ENCODE measurements at regions not wholly inside any gene's neighbourhood (a gene's known extent, or its start where the extent isn't known, plus 50 kb on each side); places are given as distances from the start of the nearest gene placed in this dataset.

DNA sequence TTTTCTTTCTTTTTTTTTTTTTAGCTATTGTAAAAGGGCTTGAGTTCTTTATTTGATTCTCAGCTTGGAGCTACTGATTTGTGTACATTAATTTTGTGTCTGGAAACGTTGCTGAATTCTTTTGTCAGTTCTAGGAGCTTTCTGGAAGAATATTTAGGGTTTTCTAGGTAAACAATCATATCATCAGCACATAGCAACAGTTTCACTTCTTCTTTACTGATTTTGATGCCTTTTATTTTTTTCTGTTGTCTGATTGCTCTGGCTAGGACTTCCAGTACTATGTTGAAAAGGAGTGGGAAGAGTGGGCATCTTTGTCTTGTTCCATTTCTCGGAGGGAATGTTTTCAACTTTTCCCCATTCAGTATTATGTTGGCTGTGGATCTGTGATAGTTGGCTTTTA is 292.2 kb downstream of the GABRG1 start:
- no peak overlapping the region for H3K27ac ChIP-seq (ENCODE audit: low read depth, low read length)
- no peaks in the 10 kb centered on the region for H3K36me3 ChIP-seq (ENCODE audit: control insufficient read depth in 1 of 2, insufficient read depth in 2 of 2, low read length in 2 of 2)
- H3K27me3 ChIP-seq (ENCODE audit: control insufficient read depth in 1 of 2, insufficient read depth in 2 of 2, low read length in 2 of 2) = no peaks in the 10 kb centered on the region
- H3K4me3 ChIP-seq (ENCODE audit: low read depth in 1 of 2, low read length in 2 of 2) = no peak overlapping the region
- H3K4me1 ChIP-seq (ENCODE audit: control insufficient read depth in 1 of 2, insufficient read depth in 2 of 2, low read length in 2 of 2) = no peaks in the 10 kb centered on the region
- no peak overlapping the region for H3K9ac ChIP-seq (ENCODE audit: low read depth in 1 of 2, low read length in 2 of 2)
- H3K9me3 ChIP-seq (ENCODE audit: control insufficient read depth in 1 of 2, low read length in 2 of 2) = no peaks in the 10 kb centered on the region

DNA sequence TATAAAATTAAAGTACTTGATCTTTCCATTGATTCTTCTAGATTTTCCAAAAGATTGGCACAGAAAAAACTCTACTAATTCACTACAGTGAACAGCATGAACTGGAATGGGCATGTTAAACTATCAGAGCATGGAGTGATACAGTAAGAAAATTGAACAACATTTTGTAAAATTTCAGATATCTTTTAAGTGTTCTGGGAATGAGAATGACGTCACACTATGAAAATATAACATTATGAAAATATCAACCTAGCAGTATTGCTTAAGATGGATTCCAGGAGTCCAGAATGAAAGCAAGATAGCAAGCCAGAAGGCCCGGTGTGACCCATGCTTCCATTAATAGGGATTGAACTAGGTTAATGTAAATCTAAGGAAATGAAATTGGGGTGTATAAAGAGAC is 319.9 kb downstream of the GABRG1 start:
- H3K4me3 ChIP-seq (ENCODE audit: low read depth in 1 of 2, low read length in 2 of 2) = no peak overlapping the region
- no peaks in the 10 kb centered on the region for H3K36me3 ChIP-seq (ENCODE audit: control insufficient read depth in 1 of 2, insufficient read depth in 2 of 2, low read length in 2 of 2)
- H3K9me3 ChIP-seq (ENCODE audit: control insufficient read depth in 1 of 2, low read length in 2 of 2) = no peaks in the 10 kb centered on the region
- H3K27me3 ChIP-seq (ENCODE audit: control insufficient read depth in 1 of 2, insufficient read depth in 2 of 2, low read length in 2 of 2) = no peaks in the 10 kb centered on the region
- H3K4me1 ChIP-seq (ENCODE audit: control insufficient read depth in 1 of 2, insufficient read depth in 2 of 2, low read length in 2 of 2) = no peaks in the 10 kb centered on the region
- H3K27ac ChIP-seq (ENCODE audit: low read depth, low read length) = no peak overlapping the region
- no peak overlapping the region for H3K9ac ChIP-seq (ENCODE audit: low read depth in 1 of 2, low read length in 2 of 2)

DNA sequence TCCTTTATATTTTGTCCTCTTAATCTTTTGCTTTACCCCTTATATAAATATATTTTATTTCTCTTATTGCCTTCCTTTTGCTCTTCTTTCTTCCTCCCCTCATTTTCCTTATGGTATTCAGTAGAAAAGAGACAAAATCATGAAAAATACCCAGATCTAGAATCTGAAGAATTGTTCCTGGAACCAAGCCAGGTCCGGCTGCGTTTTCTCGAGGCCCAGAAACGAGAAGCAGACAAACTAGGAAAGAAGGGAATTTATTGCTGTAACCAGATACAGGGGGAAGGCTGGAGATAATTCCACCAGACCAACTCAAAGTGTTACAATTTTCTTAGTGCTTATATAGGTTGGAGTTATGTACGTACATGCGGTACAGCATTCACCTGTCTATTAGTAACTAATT is 328.7 kb downstream of the GABRG1 start:
- Histone ChIP-seq H3K36me3 (ENCODE audit: control insufficient read depth in 1 of 2, insufficient read depth in 2 of 2, low read length in 2 of 2) (no peaks in the 10 kb centered on the region), H3K27ac (ENCODE audit: low read depth, low read length) (no peak overlapping the region), H3K4me3 (ENCODE audit: low read depth in 1 of 2, low read length in 2 of 2) (no peak overlapping the region)

DNA sequence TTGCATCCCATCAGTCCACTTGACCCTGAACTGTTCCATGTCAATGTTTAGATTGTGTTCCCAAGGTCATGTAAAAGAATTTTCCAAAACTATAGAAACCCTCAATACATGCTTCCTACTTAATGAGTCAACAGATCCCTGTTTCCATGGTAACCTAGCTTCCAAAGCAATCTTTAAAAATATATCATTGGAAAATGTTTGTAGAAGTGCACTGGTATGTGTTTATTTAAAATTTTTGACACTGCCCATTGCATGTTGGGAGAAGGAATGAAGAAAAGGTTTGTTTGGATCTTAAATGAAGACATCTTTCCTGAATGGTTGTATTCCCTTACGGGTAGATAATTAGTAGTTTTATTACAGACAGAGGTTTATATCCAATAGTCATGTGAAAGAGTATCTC is 345.3 kb downstream of the GABRG1 start:
- no peak overlapping the region for H3K27ac ChIP-seq (ENCODE audit: low read depth, low read length)
- no peaks in the 10 kb centered on the region for H3K27me3 ChIP-seq (ENCODE audit: control insufficient read depth in 1 of 2, insufficient read depth in 2 of 2, low read length in 2 of 2)
- H3K9me3 ChIP-seq (ENCODE audit: control insufficient read depth in 1 of 2, low read length in 2 of 2) = no peaks in the 10 kb centered on the region
- no peaks in the 10 kb centered on the region for H3K36me3 ChIP-seq (ENCODE audit: control insufficient read depth in 1 of 2, insufficient read depth in 2 of 2, low read length in 2 of 2)
- no peak overlapping the region for H3K9ac ChIP-seq (ENCODE audit: low read depth in 1 of 2, low read length in 2 of 2)
- H3K4me3 ChIP-seq (ENCODE audit: low read depth in 1 of 2, low read length in 2 of 2) = no peak overlapping the region
- H3K4me1 ChIP-seq (ENCODE audit: control insufficient read depth in 1 of 2, insufficient read depth in 2 of 2, low read length in 2 of 2) = no peaks in the 10 kb centered on the region

More for the DNA sequence above, 328.7 kb downstream of the GABRG1 start:
- Histone ChIP-seq H3K9me3 (ENCODE audit: control insufficient read depth in 1 of 2, low read length in 2 of 2) (no peaks in the 10 kb centered on the region), H3K4me1 (ENCODE audit: control insufficient read depth in 1 of 2, insufficient read depth in 2 of 2, low read length in 2 of 2) (no peaks in the 10 kb centered on the region), H3K27me3 (ENCODE audit: control insufficient read depth in 1 of 2, insufficient read depth in 2 of 2, low read length in 2 of 2) (no peaks in the 10 kb centered on the region), H3K9ac (ENCODE audit: low read depth in 1 of 2, low read length in 2 of 2) (no peak overlapping the region)

DNA sequence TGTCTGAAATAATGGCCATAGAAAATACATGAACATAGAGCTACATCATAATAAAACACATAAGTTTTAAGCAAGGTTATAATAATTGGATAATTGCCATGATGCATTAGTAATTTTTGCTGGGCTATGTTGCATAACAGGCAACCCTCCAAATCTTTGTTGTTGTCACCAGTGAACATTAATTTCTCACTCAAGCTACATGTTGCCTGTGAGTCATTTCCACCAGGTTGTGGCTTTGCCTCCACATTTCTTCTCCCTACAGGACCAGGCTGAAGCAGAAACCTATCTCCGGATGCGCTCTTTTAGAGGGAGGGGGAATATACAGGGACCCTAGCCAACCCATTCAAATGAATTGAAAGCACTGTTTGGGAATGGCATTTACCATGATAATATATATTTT is 347.7 kb downstream of the GABRG1 start:
- H3K27me3 ChIP-seq (ENCODE audit: control insufficient read depth in 1 of 2, insufficient read depth in 2 of 2, low read length in 2 of 2) = no peaks in the 10 kb centered on the region
- H3K27ac ChIP-seq (ENCODE audit: low read depth, low read length) = no peak overlapping the region
- H3K4me1 ChIP-seq (ENCODE audit: control insufficient read depth in 1 of 2, insufficient read depth in 2 of 2, low read length in 2 of 2) = no peaks in the 10 kb centered on the region
- H3K9ac ChIP-seq (ENCODE audit: low read depth in 1 of 2, low read length in 2 of 2) = no peak overlapping the region
- no peaks in the 10 kb centered on the region for H3K36me3 ChIP-seq (ENCODE audit: control insufficient read depth in 1 of 2, insufficient read depth in 2 of 2, low read length in 2 of 2)
- H3K9me3 ChIP-seq (ENCODE audit: control insufficient read depth in 1 of 2, low read length in 2 of 2) = no peaks in the 10 kb centered on the region
- no peak overlapping the region for H3K4me3 ChIP-seq (ENCODE audit: low read depth in 1 of 2, low read length in 2 of 2)

DNA sequence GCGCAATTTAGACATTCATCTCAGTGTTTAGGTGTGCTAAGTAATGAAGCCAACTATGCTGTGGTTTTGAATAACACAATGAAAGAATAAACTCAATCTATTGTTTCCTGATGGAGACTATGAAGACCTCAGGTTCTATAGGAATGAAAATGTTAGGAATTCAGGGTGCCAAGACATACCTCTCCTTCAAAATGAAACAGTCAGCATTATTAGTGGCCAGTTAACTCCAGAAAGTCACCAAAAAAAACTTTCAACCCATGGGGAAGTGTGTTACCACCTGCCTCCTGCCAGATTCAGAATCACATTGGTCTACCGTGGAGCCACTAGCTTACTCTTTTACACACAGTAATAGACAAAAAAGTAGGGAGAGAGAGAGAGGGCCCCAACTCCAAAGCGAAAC is 352.9 kb downstream of the GABRG1 start:
- Histone ChIP-seq H3K27ac (ENCODE audit: low read depth, low read length) (no peak overlapping the region), H3K9me3 (ENCODE audit: control insufficient read depth in 1 of 2, low read length in 2 of 2) (no peaks in the 10 kb centered on the region), H3K4me3 (ENCODE audit: low read depth in 1 of 2, low read length in 2 of 2) (no peak overlapping the region), H3K9ac (ENCODE audit: low read depth in 1 of 2, low read length in 2 of 2) (no peak overlapping the region), H3K27me3 (ENCODE audit: control insufficient read depth in 1 of 2, insufficient read depth in 2 of 2, low read length in 2 of 2) (no peaks in the 10 kb centered on the region), H3K36me3 (ENCODE audit: control insufficient read depth in 1 of 2, insufficient read depth in 2 of 2, low read length in 2 of 2) (no peaks in the 10 kb centered on the region), H3K4me1 (ENCODE audit: control insufficient read depth in 1 of 2, insufficient read depth in 2 of 2, low read length in 2 of 2) (no peaks in the 10 kb centered on the region)

DNA sequence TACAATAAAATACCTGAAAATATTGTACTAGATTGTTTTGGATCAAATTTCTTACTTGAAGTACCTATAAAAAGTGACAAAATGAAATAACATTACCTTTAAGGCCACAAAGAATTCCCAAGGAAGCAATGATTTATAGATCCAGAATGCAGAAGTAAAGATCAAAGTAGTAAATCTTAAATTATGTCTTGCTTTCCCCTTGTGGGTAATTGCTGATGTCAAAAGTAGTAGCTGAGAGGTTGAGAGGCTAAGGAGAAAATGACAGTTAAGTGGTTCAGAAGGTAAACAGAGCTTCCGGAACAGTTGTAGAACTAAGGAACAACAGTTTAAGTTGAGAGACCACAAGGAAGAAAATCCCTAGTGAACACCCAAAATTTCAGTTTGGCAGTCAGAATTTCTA is 358.3 kb downstream of the GABRG1 start:
- Histone ChIP-seq H3K9ac (ENCODE audit: low read depth in 1 of 2, low read length in 2 of 2) (no peak overlapping the region), H3K9me3 (ENCODE audit: control insufficient read depth in 1 of 2, low read length in 2 of 2) (no peaks in the 10 kb centered on the region), H3K4me1 (ENCODE audit: control insufficient read depth in 1 of 2, insufficient read depth in 2 of 2, low read length in 2 of 2) (no peaks in the 10 kb centered on the region), H3K27ac (ENCODE audit: low read depth, low read length) (no peak overlapping the region), H3K27me3 (ENCODE audit: control insufficient read depth in 1 of 2, insufficient read depth in 2 of 2, low read length in 2 of 2) (no peaks in the 10 kb centered on the region), H3K36me3 (ENCODE audit: control insufficient read depth in 1 of 2, insufficient read depth in 2 of 2, low read length in 2 of 2) (no peaks in the 10 kb centered on the region), H3K4me3 (ENCODE audit: low read depth in 1 of 2, low read length in 2 of 2) (no peak overlapping the region)

DNA sequence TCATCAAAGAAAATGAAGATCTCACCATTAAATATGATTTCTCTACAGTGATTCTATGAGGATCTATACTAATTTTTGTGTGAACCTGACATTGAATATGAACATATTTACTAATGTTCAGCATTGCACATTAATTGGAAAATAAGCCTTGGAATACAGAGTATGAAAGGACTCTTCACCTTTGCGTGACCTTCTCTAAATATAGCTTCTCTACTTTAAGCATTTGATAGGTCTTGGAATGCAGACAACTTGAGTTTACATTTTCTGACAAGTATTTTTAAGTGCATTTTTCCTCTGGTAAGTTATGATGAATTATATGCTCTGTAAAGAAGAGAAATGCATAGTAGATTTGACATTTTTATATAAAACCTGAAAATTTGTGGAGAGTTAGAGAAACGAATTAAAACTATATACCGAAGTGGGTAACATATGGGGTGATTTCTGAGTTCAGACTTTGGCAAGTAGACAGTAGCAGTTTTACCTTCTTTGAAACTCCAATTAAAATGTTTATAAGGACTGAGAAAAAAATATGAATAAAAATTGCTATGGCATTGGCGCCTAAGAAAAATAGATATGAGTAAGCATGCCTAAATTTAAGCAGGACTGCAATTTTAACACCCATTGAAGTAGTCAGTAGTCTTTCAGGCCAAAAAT is 371.9 kb downstream of the GABRG1 start:
- no peak overlapping the region for H3K4me3 ChIP-seq (ENCODE audit: low read depth in 1 of 2, low read length in 2 of 2)
- H3K9me3 ChIP-seq (ENCODE audit: control insufficient read depth in 1 of 2, low read length in 2 of 2) = no peaks in the 10 kb centered on the region
- H3K4me1 ChIP-seq (ENCODE audit: control insufficient read depth in 1 of 2, insufficient read depth in 2 of 2, low read length in 2 of 2) = no peaks in the 10 kb centered on the region
- H3K36me3 ChIP-seq (ENCODE audit: control insufficient read depth in 1 of 2, insufficient read depth in 2 of 2, low read length in 2 of 2) = no peaks in the 10 kb centered on the region
- H3K27ac ChIP-seq (ENCODE audit: low read depth, low read length) = no peak overlapping the region
- no peaks in the 10 kb centered on the region for H3K27me3 ChIP-seq (ENCODE audit: control insufficient read depth in 1 of 2, insufficient read depth in 2 of 2, low read length in 2 of 2)
- H3K9ac ChIP-seq (ENCODE audit: low read depth in 1 of 2, low read length in 2 of 2) = no peak overlapping the region

DNA sequence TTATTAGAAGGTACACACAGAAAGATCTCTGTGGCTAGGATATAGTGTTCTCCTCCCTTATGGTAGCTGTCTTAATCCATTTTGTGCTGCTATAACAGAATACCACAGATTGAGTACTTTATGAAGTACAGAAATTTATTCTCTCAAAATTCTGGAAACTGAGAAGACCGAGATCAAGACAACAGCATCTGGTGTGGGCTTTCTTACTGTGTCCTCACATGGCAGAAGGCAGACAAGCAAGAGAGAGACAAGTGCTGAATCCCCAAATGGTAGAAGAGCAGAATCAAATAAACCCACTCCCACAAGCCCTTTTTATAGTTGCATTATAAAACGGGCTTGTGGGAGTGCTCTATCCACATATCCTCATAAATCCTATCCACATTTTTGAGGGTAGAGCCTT is 373.1 kb downstream of the GABRG1 start:
- no peak overlapping the region for H3K4me3 ChIP-seq (ENCODE audit: low read depth in 1 of 2, low read length in 2 of 2)
- H3K9ac ChIP-seq (ENCODE audit: low read depth in 1 of 2, low read length in 2 of 2) = no peak overlapping the region
- no peaks in the 10 kb centered on the region for H3K27me3 ChIP-seq (ENCODE audit: control insufficient read depth in 1 of 2, insufficient read depth in 2 of 2, low read length in 2 of 2)
- H3K27ac ChIP-seq (ENCODE audit: low read depth, low read length) = no peak overlapping the region
- no peaks in the 10 kb centered on the region for H3K9me3 ChIP-seq (ENCODE audit: control insufficient read depth in 1 of 2, low read length in 2 of 2)
- no peaks in the 10 kb centered on the region for H3K36me3 ChIP-seq (ENCODE audit: control insufficient read depth in 1 of 2, insufficient read depth in 2 of 2, low read length in 2 of 2)
- no peaks in the 10 kb centered on the region for H3K4me1 ChIP-seq (ENCODE audit: control insufficient read depth in 1 of 2, insufficient read depth in 2 of 2, low read length in 2 of 2)

DNA sequence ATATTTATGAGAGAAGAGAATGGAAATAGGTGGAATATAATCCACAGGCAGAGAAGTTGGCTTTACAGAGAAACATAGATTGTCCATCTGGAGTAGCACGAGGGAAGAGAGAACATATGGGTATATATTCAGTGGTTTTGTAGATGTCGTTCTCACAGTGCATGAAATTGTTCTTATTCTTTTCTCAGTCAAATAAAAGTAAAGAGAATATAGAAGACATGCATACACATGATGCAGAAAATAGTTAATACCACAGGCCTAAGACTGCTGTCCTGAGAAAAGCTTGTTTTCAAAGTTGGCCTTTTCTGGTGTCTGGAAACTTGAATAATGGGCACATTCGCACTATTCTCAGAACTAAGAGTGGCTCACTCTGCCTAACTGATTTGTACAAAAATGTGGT is 378.1 kb downstream of the GABRG1 start:
- H3K4me1 ChIP-seq (ENCODE audit: control insufficient read depth in 1 of 2, insufficient read depth in 2 of 2, low read length in 2 of 2) = no peaks in the 10 kb centered on the region
- no peak overlapping the region for H3K4me3 ChIP-seq (ENCODE audit: low read depth in 1 of 2, low read length in 2 of 2)
- H3K9me3 ChIP-seq (ENCODE audit: control insufficient read depth in 1 of 2, low read length in 2 of 2) = peaks cover 0 to under 1% of the 10 kb centered on the region in 2 donors
- H3K9ac ChIP-seq (ENCODE audit: low read depth in 1 of 2, low read length in 2 of 2) = no peak overlapping the region
- no peak overlapping the region for H3K27ac ChIP-seq (ENCODE audit: low read depth, low read length)
- H3K36me3 ChIP-seq (ENCODE audit: control insufficient read depth in 1 of 2, insufficient read depth in 2 of 2, low read length in 2 of 2) = no peaks in the 10 kb centered on the region
- no peaks in the 10 kb centered on the region for H3K27me3 ChIP-seq (ENCODE audit: control insufficient read depth in 1 of 2, insufficient read depth in 2 of 2, low read length in 2 of 2)

DNA sequence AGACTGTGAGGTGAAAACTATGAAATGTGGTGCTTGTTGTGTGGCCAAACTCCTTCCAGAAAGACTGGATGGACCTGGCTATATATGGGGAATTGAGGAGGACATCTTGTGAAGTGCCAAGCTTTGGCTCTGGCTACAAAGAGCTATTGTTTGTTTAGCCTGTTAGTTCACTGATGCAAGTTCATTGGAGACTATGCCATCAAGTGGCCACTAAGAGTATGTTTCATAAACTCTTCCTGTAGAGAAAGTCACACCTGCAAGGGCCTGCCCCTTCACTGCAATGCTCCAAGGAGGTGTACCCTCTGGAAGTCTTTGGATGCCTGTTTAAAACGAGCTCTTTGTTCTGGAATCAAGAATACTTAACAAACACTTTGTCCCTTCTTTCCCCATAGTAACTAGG is 382.0 kb downstream of the GABRG1 start:
- Histone ChIP-seq H3K9me3 (ENCODE audit: control insufficient read depth in 1 of 2, low read length in 2 of 2) (peaks cover 3% of the 10 kb centered on the region in 2 donors), H3K4me1 (ENCODE audit: control insufficient read depth in 1 of 2, insufficient read depth in 2 of 2, low read length in 2 of 2) (no peaks in the 10 kb centered on the region), H3K4me3 (ENCODE audit: low read depth in 1 of 2, low read length in 2 of 2) (no peak overlapping the region), H3K36me3 (ENCODE audit: control insufficient read depth in 1 of 2, insufficient read depth in 2 of 2, low read length in 2 of 2) (no peaks in the 10 kb centered on the region), H3K27ac (ENCODE audit: low read depth, low read length) (no peak overlapping the region), H3K9ac (ENCODE audit: low read depth in 1 of 2, low read length in 2 of 2) (no peak overlapping the region), H3K27me3 (ENCODE audit: control insufficient read depth in 1 of 2, insufficient read depth in 2 of 2, low read length in 2 of 2) (no peaks in the 10 kb centered on the region)
